LNCaP clone FGC (cell line): ENCODE measurements at regions not wholly inside any gene's neighbourhood (a gene's known extent, or its start where the extent isn't known, plus 50 kb on each side); places are given as distances from the start of the nearest gene placed in this dataset.

ENCODE experiments used
- DNase-seq: peaks from one replicate; pipeline ENCODE4 v3.0.0-alpha.2; 2011; ENCODE audit warnings: low read depth
- H3K4me3 ChIP-seq: 2 replicates; pipeline ENCODE4 v1.5.1; 2011; ENCODE audit warnings: mild to moderate bottlenecking, low read depth, low read length, control low read depth
- CTCF ChIP-seq: IDR thresholded peaks from 2 replicates; pipeline ENCODE4 v1.5.1; 2012; ENCODE audit warnings: mild to moderate bottlenecking; ENCODE audit not compliant: control insufficient read depth, insufficient read depth; ENCODE audit errors: extremely low read depth

- TF ChIP-seq CTCF = no peak
- H3K4me3 ChIP-seq = no peak overlapping the region
- DNase-seq = no peak
Measured at GRCh38 chr3:59660376-59660775, 610.6 kb upstream of the CFAP20DC start.

GRCh38 chr3:59659755-59660154, 609.9 kb upstream of the CFAP20DC start:
- no peak overlapping the region for H3K4me3 ChIP-seq
- DNase-seq = no peak
- no peak for TF ChIP-seq CTCF

GRCh38 chr3:59658866-59659265, 609.0 kb upstream of the CFAP20DC start:
- no peak overlapping the region for H3K4me3 ChIP-seq
- DNase-seq = no peak
- TF ChIP-seq CTCF = no peak

- no peak for TF ChIP-seq CTCF
- H3K4me3 ChIP-seq = no peak overlapping the region
- no peak for DNase-seq
Measured at GRCh38 chr3:59658274-59658673, 608.4 kb upstream of the CFAP20DC start.

- DNase-seq = no peak
- no peak for TF ChIP-seq CTCF
Measured at GRCh38 chr3:59655418-59656015, 605.7 kb upstream of the CFAP20DC start.

GRCh38 chr3:59654480-59655417, 604.9 kb upstream of the CFAP20DC start:
- no peak overlapping the region for H3K4me3 ChIP-seq
- no peak for DNase-seq
- TF ChIP-seq CTCF = no peak

More at GRCh38 chr3:59655418-59656015, 605.7 kb upstream of the CFAP20DC start:
- H3K4me3 ChIP-seq = no peak overlapping the region
